OCI-LY3 (cell line): ENCODE measurements at regions not wholly inside any gene's neighbourhood (a gene's known extent, or its start where the extent isn't known, plus 50 kb on each side); places are given as distances from the start of the nearest gene placed in this dataset.

Experiments
- H2AFZ ChIP-seq: fragments of 200-600, 300-600 bp; shearing (Covaris generic); 2 replicates; pipeline ENCODE4 v1.6.0; 2014; ENCODE audit warnings: antibody characterized with exemption, low read depth, low read length
- H3K27ac ChIP-seq: fragments of 200-600, 300-600 bp; sonication (generic); 2 replicates; pipeline ENCODE4 v1.5.1; 2014; ENCODE audit warnings: mild to moderate bottlenecking, low read length, moderate library complexity, mixed read lengths
- H3K27me3 ChIP-seq: fragments of 200-600, 300-600 bp; sonication (generic); 2 replicates; pipeline ENCODE4 v1.6.1; 2014; ENCODE audit warnings: low read depth, low read length, mixed read lengths
- H3K36me3 ChIP-seq: fragments of 200-600, 300-600 bp; sonication (generic); replicated peaks from 2 replicates; pipeline ENCODE3; 2014; ENCODE audit warnings: low read depth, low read length, mixed read lengths
- H3K4me1 ChIP-seq: fragments of 300-600, 200-600 bp; sonication (generic); 2 replicates; pipeline ENCODE4 v1.6.1; 2014; ENCODE audit warnings: low read length, mixed read lengths
- H3K4me2 ChIP-seq: fragments of 200-600, 300-600 bp; sonication (generic); 2 replicates; pipeline ENCODE4 v1.6.1; 2014; ENCODE audit warnings: low read length, mixed read lengths
- H3K4me3 ChIP-seq: fragments of 300-600, 200-600 bp; sonication (generic); 2 replicates; pipeline ENCODE4 v1.5.1; 2014; ENCODE audit warnings: antibody characterized with exemption, mild to moderate bottlenecking, low read length, moderate library complexity
- H3K79me2 ChIP-seq: fragments of 300-600, 200-600 bp; shearing (Covaris generic); 2 replicates; pipeline ENCODE4 v1.6.1; 2014; ENCODE audit warnings: mild to moderate bottlenecking, low read length, mixed read lengths
- H3K9ac ChIP-seq: fragments of 300-600, 200-600 bp; shearing (Covaris generic); 2 replicates; pipeline ENCODE4 v1.6.0; 2014; ENCODE audit warnings: mild to moderate bottlenecking, low read length, moderate library complexity
- H3K9me3 ChIP-seq: fragments of 200-600, 300-600 bp; shearing (Covaris generic); 2 replicates; pipeline ENCODE4 v1.6.1; 2014; ENCODE audit warnings: low read length, mixed read lengths; ENCODE audit not compliant: insufficient read depth
- H4K20me1 ChIP-seq: fragments of 200-600, 300-600 bp; sonication (generic); 2 replicates; pipeline ENCODE4 v1.6.1; 2016; ENCODE audit warnings: low read length, mixed read lengths; ENCODE audit not compliant: insufficient read depth
- CTCF ChIP-seq: fragments of 200-600, 300-600 bp; sonication (generic); IDR thresholded peaks from 2 replicates; pipeline ENCODE4 v1.5.1; 2014; ENCODE audit warnings: antibody characterized with exemption, low read length, low read depth
- EZH2phosphoT487 ChIP-seq: fragments of 200-600 bp; shearing (Covaris generic); IDR thresholded peaks from 2 replicates; pipeline ENCODE4 v1.6.1; 2018; ENCODE audit warnings: antibody characterized with exemption, mixed run types, low read depth

GRCh38 chr4:45778514-45778913 is 345.3 kb downstream of the GABRG1 start:
- Histone ChIP-seq H2AFZ (no peak overlapping the region), H4K20me1 (no peaks in the 10 kb centered on the region), H3K4me2 (no peak overlapping the region)

GRCh38 chr4:45776146-45776545 is 347.7 kb downstream of the GABRG1 start:
- no peaks in the 10 kb centered on the region for H3K4me1 ChIP-seq
- H3K4me2 ChIP-seq: no peak overlapping the region
- TF ChIP-seq EZH2phosphoT487 (no peak), CTCF (no peak)
- no peak overlapping the region for H3K27ac ChIP-seq
- no peaks in the 10 kb centered on the region for H3K36me3 ChIP-seq
- H4K20me1 ChIP-seq: no peaks in the 10 kb centered on the region
- H2AFZ ChIP-seq: no peak overlapping the region
- no peaks in the 10 kb centered on the region for H3K79me2 ChIP-seq
- no peak overlapping the region for H3K4me3 ChIP-seq
- no peaks in the 10 kb centered on the region for H3K27me3 ChIP-seq
- H3K9ac ChIP-seq: no peak overlapping the region
- no peaks in the 10 kb centered on the region for H3K9me3 ChIP-seq

More at GRCh38 chr4:45778514-45778913, 345.3 kb downstream of the GABRG1 start:
- TF ChIP-seq EZH2phosphoT487 (no peak), CTCF (no peak)
- H3K4me1 ChIP-seq: no peaks in the 10 kb centered on the region
- no peaks in the 10 kb centered on the region for H3K27me3 ChIP-seq
- no peaks in the 10 kb centered on the region for H3K79me2 ChIP-seq
- H3K9me3 ChIP-seq: no peaks in the 10 kb centered on the region
- H3K36me3 ChIP-seq: no peaks in the 10 kb centered on the region
- H3K9ac ChIP-seq: no peak overlapping the region
- H3K4me3 ChIP-seq: no peak overlapping the region
- H3K27ac ChIP-seq: no peak overlapping the region

- Histone ChIP-seq H3K9ac (no peak overlapping the region), H3K27ac (no peak overlapping the region), H3K4me1 (no peaks in the 10 kb centered on the region), H3K4me2 (no peak overlapping the region), H2AFZ (no peak overlapping the region), H3K4me3 (no peak overlapping the region), H3K9me3 (no peaks in the 10 kb centered on the region), H3K79me2 (no peaks in the 10 kb centered on the region), H3K36me3 (no peaks in the 10 kb centered on the region), H4K20me1 (no peaks in the 10 kb centered on the region), H3K27me3 (no peaks in the 10 kb centered on the region)
- TF ChIP-seq EZH2phosphoT487: no peak
Measured at GRCh38 chr4:45770958-45771357, 352.9 kb downstream of the GABRG1 start.

GRCh38 chr4:45765521-45765920 is 358.3 kb downstream of the GABRG1 start:
- Histone ChIP-seq H3K4me3 (no peak overlapping the region), H3K9me3 (no peaks in the 10 kb centered on the region), H3K79me2 (no peaks in the 10 kb centered on the region), H3K4me2 (no peak overlapping the region), H3K36me3 (no peaks in the 10 kb centered on the region), H2AFZ (no peak overlapping the region), H3K9ac (no peak overlapping the region), H3K27ac (no peak overlapping the region), H3K4me1 (no peaks in the 10 kb centered on the region), H4K20me1 (no peaks in the 10 kb centered on the region), H3K27me3 (no peaks in the 10 kb centered on the region)
- TF ChIP-seq CTCF (no peak), EZH2phosphoT487 (no peak)
